ENCODE measurements at regions not wholly inside any gene's neighbourhood (a gene's known extent, or its start where the extent isn't known, plus 50 kb on each side); places are given as distances from the start of the nearest gene placed in this dataset.
"Not testable (repeated sequence)": the region's sequence is repeated elsewhere in the genome, so short reads cannot be mapped to it uniquely, and the experiment has no call there.

DNA sequence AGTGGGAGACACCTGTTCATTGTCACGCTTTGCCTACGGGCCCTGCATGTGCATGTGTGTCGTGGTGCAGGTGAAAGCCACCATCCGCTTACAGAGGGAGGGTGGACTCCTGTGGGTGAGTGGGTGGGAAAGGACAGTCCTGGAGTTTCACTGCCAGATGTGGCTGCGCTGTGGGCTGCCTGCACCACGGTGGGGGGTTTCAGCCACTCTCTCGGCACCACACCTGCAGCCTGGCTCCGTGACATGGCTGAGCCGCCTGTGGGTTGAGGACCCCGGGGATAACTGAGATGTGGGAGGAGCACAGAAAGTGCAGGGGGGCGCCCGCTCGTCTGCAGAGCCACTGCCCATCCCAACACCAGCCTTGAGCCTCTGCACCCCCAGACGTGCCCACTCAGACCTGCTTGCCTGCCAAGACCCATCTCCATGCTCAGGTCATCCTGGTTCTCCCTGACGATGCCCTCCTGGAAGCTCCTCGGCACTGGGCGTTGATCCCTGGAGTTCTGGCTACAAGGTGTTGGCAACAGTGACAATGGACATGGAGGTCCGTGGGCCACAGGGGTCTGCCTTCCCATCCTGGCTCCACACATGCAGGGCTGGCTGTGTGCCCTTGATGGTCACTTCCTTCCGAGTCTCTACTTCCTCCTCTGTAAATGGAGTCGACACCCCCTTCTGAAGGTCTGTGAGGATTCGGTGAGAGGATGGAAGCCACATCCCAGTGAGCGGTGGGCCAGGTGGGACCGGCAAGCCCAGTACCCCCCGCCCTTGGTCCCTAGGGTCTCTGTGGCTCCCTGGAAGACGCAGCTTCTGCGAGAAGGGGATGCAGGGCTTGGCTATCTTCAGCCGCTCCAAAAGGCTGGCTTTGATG lies 1007.0 kb downstream of the BRD1 start:
- Histone ChIP-seq H3K9ac (ENCODE audit: low read length) (no peak overlapping the region), H3K4me1 (ENCODE audit: insufficient read depth, low read length) (no peaks in the 10 kb centered on the region), H3K79me2 (ENCODE audit: low read length) (no peaks in the 10 kb centered on the region), H3K9me3 (ENCODE audit: low read length) (no peaks in the 10 kb centered on the region), H3K4me3 (ENCODE audit: low read length) (no peak overlapping the region), H3K27ac (ENCODE audit: low read length) (no peak overlapping the region), H3K9me2 (replicated peaks; ENCODE audit: low read length) (no peaks in the 10 kb centered on the region), H2AFZ (ENCODE audit: low read length) (no peak overlapping the region), H3F3A (ENCODE audit: low read length, unreplicated experiment) (no peaks in the 10 kb centered on the region), H3K27me3 (ENCODE audit: low read length) (no peaks in the 10 kb centered on the region), H3K36me3 (ENCODE audit: low read depth, low read length) (no peaks in the 10 kb centered on the region), H3K4me2 (ENCODE audit: low read length) (no peak overlapping the region), H4K20me1 (ENCODE audit: low read length) (no peaks in the 10 kb centered on the region)
- ChIA-PET POLR2A (ENCODE audit: unreplicated experiment) (no interaction called here), CTCF (no interaction called here)
- DNase-seq = no peak
- no peak for ATAC-seq
- intact Hi-C loops (cut with micrococcal nuclease) = no loop called here
- no TSS peak for BruUV-seq (replicated peaks)
- TF ChIP-seq EZH2 (IDR thresholded peaks at IDR 0.05; ENCODE audit: low read length, unreplicated experiment) (no peak), EZH2phosphoT487 (IDR thresholded peaks at IDR 0.05; ENCODE audit: borderline replicate concordance, low read length) (no peak)
- TF ChIP-seq, protein P1, sequence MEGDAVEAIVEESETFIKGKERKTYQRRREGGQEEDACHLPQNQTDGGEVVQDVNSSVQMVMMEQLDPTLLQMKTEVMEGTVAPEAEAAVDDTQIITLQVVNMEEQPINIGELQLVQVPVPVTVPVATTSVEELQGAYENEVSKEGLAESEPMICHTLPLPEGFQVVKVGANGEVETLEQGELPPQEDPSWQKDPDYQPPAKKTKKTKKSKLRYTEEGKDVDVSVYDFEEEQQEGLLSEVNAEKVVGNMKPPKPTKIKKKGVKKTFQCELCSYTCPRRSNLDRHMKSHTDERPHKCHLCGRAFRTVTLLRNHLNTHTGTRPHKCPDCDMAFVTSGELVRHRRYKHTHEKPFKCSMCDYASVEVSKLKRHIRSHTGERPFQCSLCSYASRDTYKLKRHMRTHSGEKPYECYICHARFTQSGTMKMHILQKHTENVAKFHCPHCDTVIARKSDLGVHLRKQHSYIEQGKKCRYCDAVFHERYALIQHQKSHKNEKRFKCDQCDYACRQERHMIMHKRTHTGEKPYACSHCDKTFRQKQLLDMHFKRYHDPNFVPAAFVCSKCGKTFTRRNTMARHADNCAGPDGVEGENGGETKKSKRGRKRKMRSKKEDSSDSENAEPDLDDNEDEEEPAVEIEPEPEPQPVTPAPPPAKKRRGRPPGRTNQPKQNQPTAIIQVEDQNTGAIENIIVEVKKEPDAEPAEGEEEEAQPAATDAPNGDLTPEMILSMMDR (conservative IDR thresholded peaks at IDR 0.05; ENCODE audit: low read depth, low read length) = no peak

DNA sequence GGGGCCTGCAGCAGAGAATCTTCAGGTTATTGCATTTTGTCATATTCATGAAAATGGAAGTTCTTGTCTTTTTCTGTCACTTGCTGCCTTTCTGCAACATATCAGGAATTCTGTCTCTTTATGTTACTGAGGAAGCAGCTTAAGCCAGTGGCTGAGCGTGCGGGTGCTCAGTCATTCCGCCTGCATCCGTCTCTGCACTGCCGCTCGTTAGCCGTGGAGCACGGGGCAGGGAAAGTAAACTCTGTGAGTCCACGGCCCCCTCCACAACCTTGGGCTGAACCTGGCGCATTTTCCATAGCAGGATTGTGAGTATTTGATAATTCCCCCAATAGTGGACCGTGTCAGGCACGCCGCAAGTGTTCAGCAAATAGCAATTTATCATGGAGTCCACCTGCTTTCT lies 1007.7 kb downstream of the BRD1 start:
- ATAC-seq (no peak), DNase-seq (no peak)
- no peak overlapping the region for H3K27ac ChIP-seq (ENCODE audit: low read length)
- CTCF ChIA-PET = no interaction called here
- H4K20me1 ChIP-seq (ENCODE audit: low read length) = no peaks in the 10 kb centered on the region
- BruUV-seq (replicated peaks) = no TSS peak
- no peaks in the 10 kb centered on the region for H3F3A ChIP-seq (ENCODE audit: low read length, unreplicated experiment)
- TF ChIP-seq, protein P1 (conservative IDR thresholded peaks at IDR 0.05; ENCODE audit: low read depth, low read length) = no peak
- TF ChIP-seq EZH2 (IDR thresholded peaks at IDR 0.05; ENCODE audit: low read length, unreplicated experiment) = no peak
- no peak for TF ChIP-seq EZH2phosphoT487 (IDR thresholded peaks at IDR 0.05; ENCODE audit: borderline replicate concordance, low read length)
- no peaks in the 10 kb centered on the region for H3K9me3 ChIP-seq (ENCODE audit: low read length)
- no peak overlapping the region for H3K4me2 ChIP-seq (ENCODE audit: low read length)
- no peak overlapping the region for H3K9ac ChIP-seq (ENCODE audit: low read length)
- POLR2A ChIA-PET (ENCODE audit: unreplicated experiment) = no interaction called here
- intact Hi-C loops (cut with micrococcal nuclease) = no loop called here
- H3K27me3 ChIP-seq (ENCODE audit: low read length) = no peaks in the 10 kb centered on the region
- H3K36me3 ChIP-seq (ENCODE audit: low read depth, low read length) = no peaks in the 10 kb centered on the region
- no peaks in the 10 kb centered on the region for H3K9me2 ChIP-seq (replicated peaks; ENCODE audit: low read length)
- no peaks in the 10 kb centered on the region for H3K79me2 ChIP-seq (ENCODE audit: low read length)
- no peak overlapping the region for H2AFZ ChIP-seq (ENCODE audit: low read length)
- no peak overlapping the region for H3K4me3 ChIP-seq (ENCODE audit: low read length)
- no peaks in the 10 kb centered on the region for H3K4me1 ChIP-seq (ENCODE audit: insufficient read depth, low read length)

DNA sequence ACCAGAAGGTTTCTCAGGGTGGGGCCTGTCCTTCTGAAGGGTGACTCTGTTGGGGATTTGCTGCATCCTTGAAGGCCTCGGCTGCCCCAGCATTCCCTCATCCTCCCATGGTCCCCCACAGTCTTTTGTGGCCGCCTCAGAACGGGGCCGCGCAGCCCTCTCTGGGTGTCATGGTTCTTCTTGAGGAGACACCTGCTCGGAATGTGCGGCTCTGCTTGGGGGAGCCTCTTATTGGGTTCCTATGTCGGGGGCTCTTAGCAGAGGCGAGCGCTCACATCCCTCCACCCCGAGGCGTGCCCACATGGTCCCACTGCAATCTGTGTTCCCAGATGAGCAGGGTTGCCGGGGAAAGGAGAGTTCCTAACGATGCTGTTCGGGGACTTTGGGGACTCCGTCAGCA lies 1008.4 kb downstream of the BRD1 start:
- Histone ChIP-seq H2AFZ (ENCODE audit: low read length) (no peak overlapping the region), H4K20me1 (ENCODE audit: low read length) (no peaks in the 10 kb centered on the region), H3F3A (ENCODE audit: low read length, unreplicated experiment) (no peaks in the 10 kb centered on the region), H3K36me3 (ENCODE audit: low read depth, low read length) (no peaks in the 10 kb centered on the region), H3K4me1 (ENCODE audit: insufficient read depth, low read length) (no peaks in the 10 kb centered on the region), H3K79me2 (ENCODE audit: low read length) (no peaks in the 10 kb centered on the region), H3K27ac (ENCODE audit: low read length) (no peak overlapping the region), H3K9me3 (ENCODE audit: low read length) (no peaks in the 10 kb centered on the region), H3K4me2 (ENCODE audit: low read length) (no peak overlapping the region), H3K4me3 (ENCODE audit: low read length) (no peak overlapping the region), H3K9me2 (replicated peaks; ENCODE audit: low read length) (no peaks in the 10 kb centered on the region), H3K9ac (ENCODE audit: low read length) (no peak overlapping the region), H3K27me3 (ENCODE audit: low read length) (no peaks in the 10 kb centered on the region)
- no TSS peak for BruUV-seq (replicated peaks)
- TF ChIP-seq EZH2 (IDR thresholded peaks at IDR 0.05; ENCODE audit: low read length, unreplicated experiment) (no peak), EZH2phosphoT487 (IDR thresholded peaks at IDR 0.05; ENCODE audit: borderline replicate concordance, low read length) (no peak)
- TF ChIP-seq, protein P1 (conservative IDR thresholded peaks at IDR 0.05; ENCODE audit: low read depth, low read length) = no peak
- intact Hi-C loops (cut with micrococcal nuclease) = no loop called here
- CTCF ChIA-PET = no interaction called here
- DNase-seq (no peak), ATAC-seq (no peak)
- POLR2A ChIA-PET (ENCODE audit: unreplicated experiment) = no interaction called here

DNA sequence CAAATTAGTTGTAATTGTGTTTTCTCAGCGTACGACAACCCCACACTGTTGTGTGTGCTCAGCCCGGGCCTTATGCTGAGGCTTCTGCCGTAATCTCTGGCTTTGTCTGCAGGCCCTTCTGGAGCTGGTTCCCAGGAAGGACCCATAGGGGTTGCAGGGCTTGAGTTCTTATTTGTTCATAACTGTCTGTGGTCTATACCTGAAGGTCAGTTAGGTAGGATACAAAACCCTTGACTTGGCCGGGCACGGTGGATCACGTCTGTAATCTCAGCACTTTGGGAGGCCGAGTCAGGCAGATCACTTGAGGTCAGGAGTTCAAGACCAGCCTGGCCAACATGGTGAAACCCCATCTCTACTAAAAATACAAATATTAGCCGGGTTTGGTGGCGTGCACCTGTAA lies 1010.2 kb downstream of the BRD1 start:
- H3K4me3 ChIP-seq (ENCODE audit: low read length); H3K27me3 ChIP-seq (ENCODE audit: low read length); H3K79me2 ChIP-seq (ENCODE audit: low read length); H3K27ac ChIP-seq (ENCODE audit: low read length); BruUV-seq (replicated peaks); H2AFZ ChIP-seq (ENCODE audit: low read length); H4K20me1 ChIP-seq (ENCODE audit: low read length); H3K4me1 ChIP-seq (ENCODE audit: insufficient read depth, low read length); H3F3A ChIP-seq (ENCODE audit: low read length, unreplicated experiment); DNase-seq; H3K9me2 ChIP-seq (replicated peaks; ENCODE audit: low read length); ATAC-seq; H3K4me2 ChIP-seq (ENCODE audit: low read length); POLR2A ChIA-PET (ENCODE audit: unreplicated experiment); CTCF ChIA-PET; H3K36me3 ChIP-seq (ENCODE audit: low read depth, low read length); H3K9ac ChIP-seq (ENCODE audit: low read length); intact Hi-C loops (cut with micrococcal nuclease); H3K9me3 ChIP-seq (ENCODE audit: low read length): not testable (repeated sequence)

Measured in PC-3 (cell line).